HL-60 (cell line): ENCODE measurements at regions not wholly inside any gene's neighbourhood (a gene's known extent, or its start where the extent isn't known, plus 50 kb on each side); places are given as distances from the start of the nearest gene placed in this dataset.

Source experiments
- DNase-seq, 2 experiments: peaks; one replicate each; pipeline ENCODE4 v3.0.0-alpha.2; 2010 to 2020; ENCODE audit warnings: low read depth in 1 of 2, low spot score in 1 of 2
- H3K27ac ChIP-seq: fragments of 250-450 bp; sonication (Bioruptor Pico); replicated peaks from 2 replicates; pipeline ENCODE4 v1.5.1; 2020; ENCODE audit warnings: mild to moderate bottlenecking, moderate library complexity
- H3K27me3 ChIP-seq: fragments of 250-450 bp; sonication (Bioruptor Pico); 2 replicates; pipeline ENCODE4 v1.5.1; 2021; ENCODE audit warnings: mild to moderate bottlenecking, moderate library complexity; ENCODE audit not compliant: insufficient read depth, poor library complexity, severe bottlenecking
- H3K4me3 ChIP-seq: replicated peaks from 2 replicates; pipeline ENCODE4 v1.5.1; 2011; ENCODE audit warnings: mild to moderate bottlenecking, control low read depth, low read length; ENCODE audit not compliant: insufficient read depth
- CTCF ChIP-seq: IDR thresholded peaks from one replicate; pipeline ENCODE4 v1.5.1; 2011; ENCODE audit warnings: low read length, control low read depth, inconsistent platforms; ENCODE audit not compliant: insufficient read depth
- GABPA ChIP-seq: IDR thresholded peaks from 2 replicates; pipeline ENCODE4 v1.6.1; 2012; ENCODE audit warnings: low read depth
- POLR2AphosphoS5 ChIP-seq: IDR thresholded peaks from 2 replicates; pipeline ENCODE4 v1.6.1; 2012; ENCODE audit warnings: low read depth
- SPI1 ChIP-seq: IDR thresholded peaks from 2 replicates; pipeline ENCODE4 v1.6.1; 2012; ENCODE audit warnings: low read depth, mild to moderate bottlenecking, borderline replicate concordance
- TF ChIP-seq, protein P1 (sequence below): IDR thresholded peaks from 2 replicates; pipeline ENCODE4 v1.6.1; 2012; ENCODE audit warnings: low read depth; ENCODE audit not compliant: insufficient replicate concordance

- no peaks in the 10 kb centered on the region for H3K27me3 ChIP-seq
- no peak overlapping the region for H3K4me3 ChIP-seq
- TF ChIP-seq SPI1: no peak
- TF ChIP-seq, protein P1, sequence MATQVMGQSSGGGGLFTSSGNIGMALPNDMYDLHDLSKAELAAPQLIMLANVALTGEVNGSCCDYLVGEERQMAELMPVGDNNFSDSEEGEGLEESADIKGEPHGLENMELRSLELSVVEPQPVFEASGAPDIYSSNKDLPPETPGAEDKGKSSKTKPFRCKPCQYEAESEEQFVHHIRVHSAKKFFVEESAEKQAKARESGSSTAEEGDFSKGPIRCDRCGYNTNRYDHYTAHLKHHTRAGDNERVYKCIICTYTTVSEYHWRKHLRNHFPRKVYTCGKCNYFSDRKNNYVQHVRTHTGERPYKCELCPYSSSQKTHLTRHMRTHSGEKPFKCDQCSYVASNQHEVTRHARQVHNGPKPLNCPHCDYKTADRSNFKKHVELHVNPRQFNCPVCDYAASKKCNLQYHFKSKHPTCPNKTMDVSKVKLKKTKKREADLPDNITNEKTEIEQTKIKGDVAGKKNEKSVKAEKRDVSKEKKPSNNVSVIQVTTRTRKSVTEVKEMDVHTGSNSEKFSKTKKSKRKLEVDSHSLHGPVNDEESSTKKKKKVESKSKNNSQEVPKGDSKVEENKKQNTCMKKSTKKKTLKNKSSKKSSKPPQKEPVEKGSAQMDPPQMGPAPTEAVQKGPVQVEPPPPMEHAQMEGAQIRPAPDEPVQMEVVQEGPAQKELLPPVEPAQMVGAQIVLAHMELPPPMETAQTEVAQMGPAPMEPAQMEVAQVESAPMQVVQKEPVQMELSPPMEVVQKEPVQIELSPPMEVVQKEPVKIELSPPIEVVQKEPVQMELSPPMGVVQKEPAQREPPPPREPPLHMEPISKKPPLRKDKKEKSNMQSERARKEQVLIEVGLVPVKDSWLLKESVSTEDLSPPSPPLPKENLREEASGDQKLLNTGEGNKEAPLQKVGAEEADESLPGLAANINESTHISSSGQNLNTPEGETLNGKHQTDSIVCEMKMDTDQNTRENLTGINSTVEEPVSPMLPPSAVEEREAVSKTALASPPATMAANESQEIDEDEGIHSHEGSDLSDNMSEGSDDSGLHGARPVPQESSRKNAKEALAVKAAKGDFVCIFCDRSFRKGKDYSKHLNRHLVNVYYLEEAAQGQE: no peak
- no peak for TF ChIP-seq POLR2AphosphoS5
- no peak for DNase-seq
- no peak overlapping the region for H3K27ac ChIP-seq
These were observed 240.2 kb upstream of the PLSCR5 start for GRCh38 chr3:146845361-146845760.

- H3K4me3 ChIP-seq: no peak overlapping the region
- no peak overlapping the region for H3K27ac ChIP-seq
- DNase-seq: no peak
- TF ChIP-seq SPI1 (no peak), CTCF (no peak), GABPA (no peak)
- TF ChIP-seq, protein P1: no peak
- no peaks in the 10 kb centered on the region for H3K27me3 ChIP-seq
These were observed 238.3 kb upstream of the PLSCR5 start for GRCh38 chr3:146843476-146843875.

DNA sequence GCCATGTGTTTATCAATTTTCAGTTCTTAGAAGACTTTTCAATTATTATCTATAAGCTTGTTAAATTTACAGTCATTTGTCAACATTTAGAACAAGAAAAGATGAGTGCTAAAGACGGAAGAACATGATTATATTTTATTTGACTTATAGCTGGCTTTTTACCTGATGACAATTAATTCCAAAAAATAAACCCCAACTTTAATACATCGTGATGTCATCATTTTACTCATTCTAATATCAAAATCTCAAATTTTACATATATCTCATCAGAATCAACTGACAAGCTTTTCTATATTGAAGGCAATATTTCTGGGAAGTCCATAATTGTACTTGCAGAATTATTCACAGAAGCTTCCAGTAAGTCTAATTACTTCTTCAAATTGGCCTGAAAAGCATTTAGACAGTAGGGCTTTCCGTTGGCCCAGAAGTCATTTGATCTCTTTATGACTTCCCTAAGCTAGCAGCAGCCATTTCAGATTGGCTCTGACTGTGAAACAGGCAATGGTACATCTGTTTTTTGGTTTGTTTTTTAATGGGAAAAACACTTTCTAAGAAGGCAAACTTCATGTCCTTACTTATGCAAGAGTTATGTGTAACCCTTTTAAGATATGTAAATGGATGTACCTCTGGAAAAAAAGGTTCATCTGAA lies 234.7 kb upstream of the PLSCR5 start:
- Histone ChIP-seq H3K4me3 (no peak overlapping the region), H3K27me3 (no peaks in the 10 kb centered on the region)
- DNase-seq: no peak

More for the DNA sequence above, 234.7 kb upstream of the PLSCR5 start:
- TF ChIP-seq CTCF (no peak), SPI1 (no peak), GABPA (no peak), POLR2AphosphoS5 (no peak)
- TF ChIP-seq, protein P1: no peak
- H3K27ac ChIP-seq: no peak overlapping the region
